ENCODE measurements at regions not wholly inside any gene's neighbourhood (a gene's known extent, or its start where the extent isn't known, plus 50 kb on each side); places are given as distances from the start of the nearest gene placed in this dataset.

GRCh38 chr2:41735006-41735405 is 312.8 kb upstream of the PKDCC start:
- Histone ChIP-seq H3K9me3 (ENCODE audit: low read depth) (no peaks in the 10 kb centered on the region), H3K4me1 (peaks cover 17% of the 10 kb centered on the region), H3K27me3 (no peaks in the 10 kb centered on the region), H3K4me3 (no peak overlapping the region), H3K4me2 (no peak overlapping the region), H3K79me2 (ENCODE audit: low read depth) (no peaks in the 10 kb centered on the region), H3F3A (ENCODE audit: low read depth) (no peaks in the 10 kb centered on the region), H4K20me1 (ENCODE audit: low read depth) (no peaks in the 10 kb centered on the region), H2AFZ (replicated peaks) (peak overlapping the region; percentile 22), H3K27ac (no peak overlapping the region), H3K9ac (no peak overlapping the region), H3K36me3 (no peaks in the 10 kb centered on the region)
- Mint-ChIP-seq H3K27me3 (ENCODE audit: insufficient read depth, low read depth) (no peaks in the 10 kb centered on the region), H3K9me3 (peaks cover under 1% of the 10 kb centered on the region), H3K4me3 (no peak overlapping the region), H3K4me1 (peaks cover 17% of the 10 kb centered on the region), H3K36me3 (no peaks in the 10 kb centered on the region), H3K27ac (no peak overlapping the region)
- TF ChIP-seq EZH2 (IDR thresholded peaks at IDR 0.05) = no peak
- TF ChIP-seq EZH2phosphoT487 (IDR thresholded peaks at IDR 0.05) = no peak
- TF ChIP-seq CTCF (IDR thresholded peaks at IDR 0.05) = no peak
- no peak for DNase-seq (ENCODE audit: low spot score)

DNA sequence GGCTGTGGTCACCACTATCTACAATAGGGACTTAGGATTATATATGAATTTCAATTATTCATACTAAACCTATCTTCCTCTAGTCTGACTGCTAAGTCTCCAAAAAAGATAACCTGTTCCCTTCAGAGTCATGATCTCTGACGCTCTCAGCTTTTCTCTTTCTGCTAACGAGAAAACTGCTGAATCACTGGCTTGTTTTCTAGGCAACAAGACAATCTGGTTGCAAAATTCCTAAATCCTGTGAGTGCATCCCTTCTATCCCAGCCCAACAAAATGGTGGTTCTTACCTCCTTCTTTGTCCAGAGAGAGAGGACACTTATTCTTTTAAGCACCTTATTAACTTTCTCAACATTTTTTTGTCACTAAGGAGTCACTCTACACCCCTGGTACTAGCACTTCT is 312.3 kb upstream of the PKDCC start:
- Histone ChIP-seq H3K9ac (no peak overlapping the region), H3K27me3 (no peaks in the 10 kb centered on the region), H3K27ac (no peak overlapping the region), H3K4me1 (peaks cover 17% of the 10 kb centered on the region), H4K20me1 (ENCODE audit: low read depth) (no peaks in the 10 kb centered on the region), H3K4me2 (no peak overlapping the region), H3K36me3 (no peaks in the 10 kb centered on the region), H3K9me3 (ENCODE audit: low read depth) (no peaks in the 10 kb centered on the region), H3F3A (ENCODE audit: low read depth) (no peaks in the 10 kb centered on the region), H3K4me3 (no peak overlapping the region), H3K79me2 (ENCODE audit: low read depth) (no peaks in the 10 kb centered on the region), H2AFZ (replicated peaks) (no peak overlapping the region)
- H3K36me3 Mint-ChIP-seq = no peaks in the 10 kb centered on the region
- H3K27ac Mint-ChIP-seq = no peak overlapping the region
- peaks cover 3% of the 10 kb centered on the region for H3K9me3 Mint-ChIP-seq
- no peaks in the 10 kb centered on the region for H3K27me3 Mint-ChIP-seq (ENCODE audit: insufficient read depth, low read depth)
- H3K4me1 Mint-ChIP-seq = peaks cover 15% of the 10 kb centered on the region
- no peak overlapping the region for H3K4me3 Mint-ChIP-seq
- TF ChIP-seq EZH2phosphoT487 (IDR thresholded peaks at IDR 0.05) (no peak), CTCF (IDR thresholded peaks at IDR 0.05) (no peak), EZH2 (IDR thresholded peaks at IDR 0.05) (no peak)
- no peak for DNase-seq (ENCODE audit: low spot score)

- no peak overlapping the region for H3K9ac ChIP-seq
- peaks cover 17% of the 10 kb centered on the region for H3K4me1 ChIP-seq
- H3K4me1 Mint-ChIP-seq = peaks cover 15% of the 10 kb centered on the region
- H3K9me3 ChIP-seq (ENCODE audit: low read depth) = no peaks in the 10 kb centered on the region
- no peaks in the 10 kb centered on the region for H3K36me3 Mint-ChIP-seq
- H2AFZ ChIP-seq (replicated peaks) = no peak overlapping the region
- no peaks in the 10 kb centered on the region for H3K27me3 ChIP-seq
- H3K79me2 ChIP-seq (ENCODE audit: low read depth) = no peaks in the 10 kb centered on the region
- H3K4me3 ChIP-seq = no peak overlapping the region
- peaks cover 2% of the 10 kb centered on the region for H3K27me3 Mint-ChIP-seq (ENCODE audit: insufficient read depth, low read depth)
- no peaks in the 10 kb centered on the region for H3K36me3 ChIP-seq
- peaks cover 6% of the 10 kb centered on the region for H3K9me3 Mint-ChIP-seq
- H3K4me2 ChIP-seq = no peak overlapping the region
- no peak overlapping the region for H3K27ac ChIP-seq
- TF ChIP-seq CTCF (IDR thresholded peaks at IDR 0.05) = no peak
- TF ChIP-seq EZH2 (IDR thresholded peaks at IDR 0.05) = no peak
- no peak for TF ChIP-seq EZH2phosphoT487 (IDR thresholded peaks at IDR 0.05)
- no peak overlapping the region for H3K4me3 Mint-ChIP-seq
- H3K27ac Mint-ChIP-seq = no peak overlapping the region
- no peaks in the 10 kb centered on the region for H3F3A ChIP-seq (ENCODE audit: low read depth)
- DNase-seq (ENCODE audit: low spot score) = no peak
- H4K20me1 ChIP-seq (ENCODE audit: low read depth) = no peaks in the 10 kb centered on the region
These were observed 311.7 kb upstream of the PKDCC start for GRCh38 chr2:41736105-41736567.

Measured in neural progenitor cell (in vitro differentiated cells).